ENCODE measurements at regions not wholly inside any gene's neighbourhood (a gene's known extent, or its start where the extent isn't known, plus 50 kb on each side); places are given as distances from the start of the nearest gene placed in this dataset.

DNA sequence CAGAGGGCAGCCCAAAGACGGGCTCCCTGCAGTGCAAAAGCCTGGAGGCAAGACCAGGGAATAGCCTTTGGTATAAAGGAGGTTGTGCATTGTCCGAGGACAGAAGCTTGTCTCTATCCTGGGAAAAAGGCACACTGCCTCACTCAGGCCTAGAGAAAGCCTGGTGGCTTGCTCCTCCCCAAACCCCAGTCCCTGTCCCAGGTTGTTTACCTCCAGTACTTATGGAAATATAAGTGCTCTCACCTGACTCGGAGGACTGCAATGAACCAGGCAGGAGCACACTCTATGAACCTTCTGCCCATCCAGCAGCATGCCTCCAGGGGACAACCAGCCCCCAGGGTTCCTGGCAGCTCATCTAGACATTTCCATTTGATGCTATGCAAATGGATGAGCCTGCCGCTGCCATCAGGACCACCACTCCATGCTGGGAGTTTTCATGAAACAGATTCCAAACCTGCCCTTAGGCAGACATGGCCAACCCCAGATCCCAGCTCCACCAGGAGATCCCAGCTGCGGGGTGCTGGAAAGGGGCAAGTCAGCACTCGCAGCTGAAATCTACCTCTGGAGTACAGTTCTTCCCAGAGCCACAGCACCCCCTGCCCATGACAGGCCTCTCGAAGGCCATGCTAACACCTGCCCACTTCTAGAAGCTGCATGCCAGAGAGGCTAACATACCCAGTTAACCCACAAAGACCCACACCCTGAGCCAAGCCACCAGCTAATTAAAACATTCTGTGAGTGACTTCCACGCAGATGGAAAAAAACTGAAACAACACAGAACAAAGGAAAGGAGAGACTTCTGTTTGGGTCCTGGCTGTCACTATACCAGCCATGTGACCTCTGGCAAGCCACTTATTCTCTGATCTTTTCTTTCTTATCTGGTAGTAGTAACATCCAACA, 101.7 kb downstream of the TTC32 start:
- H3K36me3 ChIP-seq (ENCODE audit: insufficient read depth) = no peaks in the 10 kb centered on the region
- H4K20me1 ChIP-seq (ENCODE audit: insufficient read depth) = no peaks in the 10 kb centered on the region
- H3K4me3 ChIP-seq (IDR thresholded peaks at IDR 0.05; ENCODE audit: insufficient read depth, low read depth, low read length) = no peak overlapping the region
- H3K4me2 ChIP-seq = no peak overlapping the region
- no peaks in the 10 kb centered on the region for H3K4me1 ChIP-seq (ENCODE audit: low read depth, poor library complexity, severe bottlenecking)
- H3K9ac ChIP-seq = no peak overlapping the region
- TF ChIP-seq, protein P1, sequence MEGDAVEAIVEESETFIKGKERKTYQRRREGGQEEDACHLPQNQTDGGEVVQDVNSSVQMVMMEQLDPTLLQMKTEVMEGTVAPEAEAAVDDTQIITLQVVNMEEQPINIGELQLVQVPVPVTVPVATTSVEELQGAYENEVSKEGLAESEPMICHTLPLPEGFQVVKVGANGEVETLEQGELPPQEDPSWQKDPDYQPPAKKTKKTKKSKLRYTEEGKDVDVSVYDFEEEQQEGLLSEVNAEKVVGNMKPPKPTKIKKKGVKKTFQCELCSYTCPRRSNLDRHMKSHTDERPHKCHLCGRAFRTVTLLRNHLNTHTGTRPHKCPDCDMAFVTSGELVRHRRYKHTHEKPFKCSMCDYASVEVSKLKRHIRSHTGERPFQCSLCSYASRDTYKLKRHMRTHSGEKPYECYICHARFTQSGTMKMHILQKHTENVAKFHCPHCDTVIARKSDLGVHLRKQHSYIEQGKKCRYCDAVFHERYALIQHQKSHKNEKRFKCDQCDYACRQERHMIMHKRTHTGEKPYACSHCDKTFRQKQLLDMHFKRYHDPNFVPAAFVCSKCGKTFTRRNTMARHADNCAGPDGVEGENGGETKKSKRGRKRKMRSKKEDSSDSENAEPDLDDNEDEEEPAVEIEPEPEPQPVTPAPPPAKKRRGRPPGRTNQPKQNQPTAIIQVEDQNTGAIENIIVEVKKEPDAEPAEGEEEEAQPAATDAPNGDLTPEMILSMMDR (conservative IDR thresholded peaks at IDR 0.05; ENCODE audit: low read depth, low read length) = no peak
- H3K79me2 ChIP-seq (ENCODE audit: insufficient read depth, low read depth) = no peaks in the 10 kb centered on the region
- H3K27ac ChIP-seq = no peak overlapping the region
- no peak overlapping the region for H2AFZ ChIP-seq (ENCODE audit: low read depth)
- no peaks in the 10 kb centered on the region for H3K27me3 ChIP-seq (ENCODE audit: insufficient read depth, low read depth)

DNA sequence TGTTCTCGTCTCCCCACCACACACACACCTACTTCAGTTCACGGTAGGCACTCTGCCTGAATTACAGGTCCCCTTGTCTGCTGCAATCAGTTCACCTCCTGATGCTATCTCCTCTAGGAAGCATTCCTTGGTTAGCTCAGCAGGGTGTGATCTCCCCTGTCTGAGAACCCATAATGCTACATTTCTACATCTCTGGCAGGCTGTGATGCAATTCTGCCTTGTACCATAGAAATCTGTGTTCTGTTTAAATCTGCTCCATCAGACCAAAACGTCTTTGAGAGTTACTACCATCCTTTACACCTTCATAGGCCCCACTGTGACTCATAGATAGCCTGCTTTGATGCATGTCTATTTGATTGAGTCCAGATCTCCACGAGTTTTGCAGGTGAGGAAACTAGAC, 103.9 kb downstream of the TTC32 start:
- no peak overlapping the region for H3K4me2 ChIP-seq
- H3K27ac ChIP-seq = no peak overlapping the region
- TF ChIP-seq, protein P1 (conservative IDR thresholded peaks at IDR 0.05; ENCODE audit: low read depth, low read length) = no peak
- no peaks in the 10 kb centered on the region for H3K79me2 ChIP-seq (ENCODE audit: insufficient read depth, low read depth)
- H3K27me3 ChIP-seq (ENCODE audit: insufficient read depth, low read depth) = no peaks in the 10 kb centered on the region
- H2AFZ ChIP-seq (ENCODE audit: low read depth) = no peak overlapping the region
- H3K4me3 ChIP-seq (IDR thresholded peaks at IDR 0.05; ENCODE audit: insufficient read depth, low read depth, low read length) = no peak overlapping the region
- no peaks in the 10 kb centered on the region for H4K20me1 ChIP-seq (ENCODE audit: insufficient read depth)
- H3K36me3 ChIP-seq (ENCODE audit: insufficient read depth) = no peaks in the 10 kb centered on the region
- no peak overlapping the region for H3K9ac ChIP-seq
- H3K4me1 ChIP-seq (ENCODE audit: low read depth, poor library complexity, severe bottlenecking) = no peaks in the 10 kb centered on the region

DNA sequence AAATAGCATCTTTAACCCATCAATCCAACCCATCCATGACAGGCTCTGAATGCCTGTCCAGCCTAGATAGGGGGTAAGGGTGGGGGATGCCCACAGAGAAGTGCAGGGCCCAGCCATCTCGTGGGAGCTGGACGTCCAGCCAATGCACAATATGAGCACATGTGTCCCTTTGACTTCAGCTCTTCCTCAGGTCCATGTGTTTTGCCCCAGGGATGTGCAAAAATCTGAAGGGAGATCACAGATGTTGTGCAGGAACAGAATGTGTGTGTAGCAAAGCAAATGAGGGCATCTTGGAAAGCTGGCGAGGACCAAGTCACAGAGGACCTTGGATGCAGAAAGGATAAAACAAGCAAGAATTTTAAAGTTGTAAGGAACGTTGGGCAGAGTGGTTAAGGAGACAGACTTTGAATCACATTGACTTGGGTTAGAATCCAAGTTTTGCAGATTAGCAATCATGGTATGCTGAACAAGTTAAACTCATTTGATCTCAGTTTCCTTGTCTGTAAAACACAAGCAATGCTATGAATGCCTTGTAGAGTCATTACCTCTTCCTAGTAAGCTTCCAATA, 104.5 kb downstream of the TTC32 start:
- Histone ChIP-seq H3K27ac (no peak overlapping the region), H3K4me3 (IDR thresholded peaks at IDR 0.05; ENCODE audit: insufficient read depth, low read depth, low read length) (no peak overlapping the region)

DNA sequence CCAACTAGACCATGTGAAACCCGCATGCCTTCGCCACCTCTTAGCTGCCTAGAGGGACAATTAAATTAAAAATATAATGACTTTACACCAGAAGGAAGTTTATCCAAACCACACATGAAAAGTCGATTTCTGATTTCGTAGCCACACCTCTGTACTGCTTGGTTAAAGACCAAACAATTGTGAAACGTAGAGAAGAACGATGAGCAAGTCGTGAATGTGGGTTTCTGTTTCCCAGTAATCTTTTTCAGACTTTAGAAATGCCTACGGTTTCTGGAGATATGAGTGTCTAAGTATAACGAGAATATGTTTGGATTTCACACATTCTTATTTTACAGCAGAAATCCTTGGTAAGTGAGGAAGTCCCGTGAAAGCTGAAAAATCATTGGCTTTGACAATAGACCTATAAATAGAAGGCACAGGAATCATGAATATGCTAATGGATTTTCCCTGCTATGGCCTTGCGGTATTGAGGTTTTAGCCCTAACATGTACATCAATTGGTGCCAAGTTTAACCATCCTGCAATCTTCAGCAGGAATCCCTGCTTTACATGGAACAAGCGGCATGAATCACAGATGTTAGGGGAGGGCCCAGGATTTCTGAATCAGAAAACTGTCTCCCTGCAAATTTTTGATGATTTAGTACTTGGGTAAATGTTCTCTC, 105.6 kb downstream of the TTC32 start:
- no peaks in the 10 kb centered on the region for H3K27me3 ChIP-seq (ENCODE audit: insufficient read depth, low read depth)
- no peak overlapping the region for H3K27ac ChIP-seq
- no peak overlapping the region for H3K9ac ChIP-seq

More for the DNA sequence above, 104.5 kb downstream of the TTC32 start:
- Histone ChIP-seq H3K9ac (no peak overlapping the region), H4K20me1 (ENCODE audit: insufficient read depth) (no peaks in the 10 kb centered on the region), H3K4me2 (no peak overlapping the region), H3K79me2 (ENCODE audit: insufficient read depth, low read depth) (no peaks in the 10 kb centered on the region), H3K27me3 (ENCODE audit: insufficient read depth, low read depth) (no peaks in the 10 kb centered on the region), H2AFZ (ENCODE audit: low read depth) (no peak overlapping the region), H3K4me1 (ENCODE audit: low read depth, poor library complexity, severe bottlenecking) (no peaks in the 10 kb centered on the region), H3K36me3 (ENCODE audit: insufficient read depth) (no peaks in the 10 kb centered on the region)
- TF ChIP-seq, protein P1 (conservative IDR thresholded peaks at IDR 0.05; ENCODE audit: low read depth, low read length) = no peak

More for the DNA sequence above, 105.6 kb downstream of the TTC32 start:
- H3K79me2 ChIP-seq (ENCODE audit: insufficient read depth, low read depth) = no peaks in the 10 kb centered on the region
- H3K4me2 ChIP-seq = no peak overlapping the region
- no peaks in the 10 kb centered on the region for H4K20me1 ChIP-seq (ENCODE audit: insufficient read depth)
- H3K4me3 ChIP-seq (IDR thresholded peaks at IDR 0.05; ENCODE audit: insufficient read depth, low read depth, low read length) = no peak overlapping the region
- H3K4me1 ChIP-seq (ENCODE audit: low read depth, poor library complexity, severe bottlenecking) = no peaks in the 10 kb centered on the region
- TF ChIP-seq, protein P1 (conservative IDR thresholded peaks at IDR 0.05; ENCODE audit: low read depth, low read length) = no peak
- no peaks in the 10 kb centered on the region for H3K36me3 ChIP-seq (ENCODE audit: insufficient read depth)
- H2AFZ ChIP-seq (ENCODE audit: low read depth) = no peak overlapping the region

Measured in KMS-11 (cell line).